GM19438 (cell line): ENCODE measurements at regions not wholly inside any gene's neighbourhood (a gene's known extent, or its start where the extent isn't known, plus 50 kb on each side); places are given as distances from the start of the nearest gene placed in this dataset.
"Not testable (repeated sequence)": the region's sequence is repeated elsewhere in the genome, so short reads cannot be mapped to it uniquely, and the experiment has no call there.

Experiments
- ATAC-seq: cut with Tn5 transposase; IDR thresholded peaks from one replicate; pipeline ENCODE4 v1.9.1; 2021; ENCODE audit warnings: low read depth; ENCODE audit not compliant: unreplicated experiment

- no peak for ATAC-seq
Measured at GRCh38 chr10:106395041-106395749, 769.3 kb downstream of the SORCS1 start.

GRCh38 chr10:106392778-106393177, 771.7 kb downstream of the SORCS1 start:
- no peak for ATAC-seq

- ATAC-seq = no peak
Measured at GRCh38 chr10:106387063-106387462, 777.4 kb downstream of the SORCS1 start.

DNA sequence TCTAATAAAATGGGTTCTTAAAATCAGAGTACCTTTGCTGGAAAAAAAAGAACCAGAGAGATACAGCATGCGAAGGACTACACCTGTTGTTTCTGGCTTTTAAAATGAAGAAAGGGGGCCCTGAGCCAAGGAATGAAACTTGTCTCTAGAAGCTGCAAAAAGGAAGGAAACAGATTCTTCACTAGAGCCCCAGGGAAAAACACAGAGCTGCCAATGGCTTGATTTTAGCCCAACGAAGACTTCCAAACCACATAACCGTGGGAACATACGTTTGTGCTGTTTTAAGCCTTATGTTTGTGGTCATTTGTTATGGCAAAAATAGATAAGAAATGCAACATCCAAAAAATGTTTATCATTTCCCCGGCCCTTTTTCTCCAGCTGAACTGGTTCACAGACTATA, 780.0 kb downstream of the SORCS1 start:
- no peak for ATAC-seq

DNA sequence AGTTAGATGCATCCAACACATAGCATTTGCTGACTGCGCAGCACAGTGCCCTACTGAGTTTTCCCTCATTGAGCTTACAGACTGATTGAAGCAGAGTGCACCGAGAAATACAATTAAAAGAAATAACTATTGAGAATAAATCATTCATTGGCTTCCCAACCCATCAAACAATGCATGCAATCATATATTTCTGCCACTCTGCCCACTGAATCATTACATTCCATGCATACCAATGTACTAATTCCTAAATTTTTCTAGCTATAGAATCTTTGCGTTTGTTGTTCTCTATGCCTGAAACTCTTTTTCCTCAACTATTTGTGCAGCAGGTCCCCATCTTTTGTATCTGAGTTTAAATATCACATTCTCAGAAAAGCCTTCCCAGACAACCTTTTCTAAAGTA, 783.8 kb downstream of the SORCS1 start:
- no peak for ATAC-seq

DNA sequence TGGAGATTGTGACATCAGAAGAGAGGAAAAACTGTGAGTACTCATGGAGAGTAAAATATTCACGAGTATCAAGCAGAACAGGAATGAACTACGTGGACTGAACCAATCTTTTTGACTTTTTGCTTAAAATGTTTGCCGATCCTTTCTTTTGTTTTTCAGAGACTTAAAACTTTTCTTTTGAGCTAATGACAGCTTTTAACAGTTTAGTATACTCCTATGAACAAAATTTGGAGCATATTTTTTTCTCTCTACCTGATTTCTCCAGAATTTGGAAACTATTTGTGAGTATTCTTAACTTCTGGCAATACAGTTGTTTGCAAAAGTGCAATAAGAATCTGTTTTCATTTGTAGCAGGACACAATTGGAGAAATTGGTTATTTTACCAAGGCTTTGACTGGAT, 786.3 kb downstream of the SORCS1 start:
- ATAC-seq = no peak

DNA sequence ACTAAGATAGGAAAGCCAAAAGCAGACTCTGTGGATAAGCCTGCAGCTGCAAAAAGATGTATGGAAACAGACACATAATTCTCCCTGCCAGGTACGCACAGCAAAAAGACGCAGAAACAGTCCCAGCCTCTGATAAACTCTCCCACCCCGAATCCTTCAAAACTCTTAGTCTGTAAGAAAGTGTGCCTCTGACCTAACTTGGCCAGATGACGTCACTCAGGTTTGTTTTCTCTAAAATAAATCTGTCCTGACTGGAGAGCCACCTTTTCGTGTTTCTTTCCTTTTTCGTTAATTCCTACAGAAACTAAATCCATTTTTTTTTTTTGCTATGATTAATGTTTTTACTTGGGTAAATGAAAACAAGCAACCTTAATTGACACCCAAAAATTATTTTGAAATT, 793.8 kb downstream of the SORCS1 start:
- no peak for ATAC-seq

GRCh38 chr10:106360870-106361269, 803.6 kb downstream of the SORCS1 start:
- no peak for ATAC-seq

DNA sequence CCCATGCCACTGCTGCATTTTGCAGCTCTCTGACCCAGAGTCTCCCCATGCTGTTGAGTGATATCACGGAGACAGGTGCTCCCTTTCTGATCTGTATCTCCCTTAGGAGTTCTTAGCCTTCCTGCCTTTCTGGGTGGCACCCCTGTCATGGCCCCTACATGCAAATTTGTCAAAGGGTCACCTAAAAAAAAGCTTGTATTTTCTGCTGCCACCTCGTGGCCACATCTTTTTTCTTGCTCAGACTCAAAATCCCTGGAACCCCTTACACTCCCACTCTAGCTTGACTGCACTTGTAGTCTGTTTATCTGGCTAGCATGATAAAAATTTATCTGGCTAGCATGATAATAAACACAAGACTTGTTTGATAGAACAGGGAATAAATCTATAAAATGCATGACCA, 809.1 kb downstream of the SORCS1 start:
- ATAC-seq = no peak

GRCh38 chr10:106348933-106349332, 815.6 kb downstream of the SORCS1 start:
- ATAC-seq = no peak

DNA sequence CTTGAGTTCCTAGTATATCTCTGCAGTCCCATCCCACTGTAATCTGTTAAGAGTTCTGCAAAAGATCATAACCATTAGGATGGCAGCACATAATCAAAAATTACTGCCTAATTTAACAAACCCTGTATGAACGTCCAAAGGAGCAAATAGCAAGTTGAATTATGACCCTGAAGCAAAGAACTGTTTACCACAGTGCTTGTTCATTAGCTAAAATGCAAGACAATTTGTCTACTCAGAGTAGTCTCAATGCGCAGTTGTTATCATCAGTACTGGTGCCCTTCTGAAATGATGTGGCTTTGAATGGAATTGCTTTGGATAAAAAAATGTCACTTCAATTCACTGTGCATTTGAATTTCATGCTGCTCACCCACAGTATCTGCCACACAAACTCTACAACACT, 817.0 kb downstream of the SORCS1 start:
- ATAC-seq = no peak

GRCh38 chr10:106343539-106343938, 821.0 kb downstream of the SORCS1 start:
- not testable (repeated sequence) for ATAC-seq

DNA sequence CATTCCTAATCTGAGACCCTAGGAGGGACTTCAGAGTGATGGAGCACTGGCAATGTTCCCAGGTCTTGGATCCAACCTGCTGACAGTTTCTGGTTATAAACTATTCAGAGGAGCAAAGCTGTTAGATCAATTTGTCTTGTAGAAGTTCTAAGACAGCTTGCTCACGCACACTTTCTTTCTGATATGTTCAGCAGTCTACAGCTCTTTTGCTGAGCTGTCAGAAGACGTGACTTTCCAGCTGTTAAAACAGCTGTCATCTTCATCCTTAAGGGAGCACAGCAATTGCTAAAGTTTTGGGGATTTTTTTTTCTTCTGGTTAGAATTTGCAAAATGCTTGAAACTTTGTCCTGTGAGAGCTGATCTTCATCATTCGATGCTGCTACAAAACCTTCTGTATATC, 823.1 kb downstream of the SORCS1 start:
- ATAC-seq = no peak

DNA sequence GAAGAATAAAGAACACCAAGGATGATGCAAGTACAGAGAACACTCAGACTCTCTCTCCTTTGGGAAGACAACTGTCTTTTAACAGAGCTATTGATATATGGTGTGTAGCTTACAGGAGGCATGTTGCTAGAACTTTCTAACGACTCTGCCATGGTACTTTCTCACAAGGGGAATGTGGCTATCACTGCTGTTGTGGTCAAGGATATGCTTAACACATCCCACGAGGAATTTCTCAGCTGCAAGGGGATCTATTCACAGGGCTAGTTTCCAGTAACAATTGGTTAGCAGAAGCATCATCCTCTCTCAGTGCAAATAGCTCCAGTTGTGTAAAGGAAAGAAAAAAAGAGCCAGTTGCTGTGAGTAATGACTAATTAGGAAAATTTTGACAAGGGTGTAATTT, 826.0 kb downstream of the SORCS1 start:
- ATAC-seq = no peak

DNA sequence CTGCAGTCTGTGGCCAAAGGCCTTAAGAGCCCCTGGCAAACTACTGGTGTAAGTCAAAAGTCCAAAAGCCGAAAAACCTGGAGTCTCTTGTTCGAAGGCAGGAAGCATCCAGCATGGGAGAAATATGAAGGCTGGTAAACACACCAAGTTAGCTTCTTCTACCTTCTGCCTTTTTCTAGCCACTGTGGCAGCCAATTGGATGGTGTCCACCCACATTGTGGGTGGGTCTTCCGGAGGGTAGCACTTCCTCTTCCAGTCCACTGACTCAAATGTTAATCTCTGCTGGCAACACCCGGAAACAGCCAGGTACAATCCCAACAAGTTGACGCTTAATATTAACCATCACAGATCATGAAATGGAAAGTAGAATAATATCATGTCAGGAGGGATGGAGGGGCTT, 827.6 kb downstream of the SORCS1 start:
- no peak for ATAC-seq

DNA sequence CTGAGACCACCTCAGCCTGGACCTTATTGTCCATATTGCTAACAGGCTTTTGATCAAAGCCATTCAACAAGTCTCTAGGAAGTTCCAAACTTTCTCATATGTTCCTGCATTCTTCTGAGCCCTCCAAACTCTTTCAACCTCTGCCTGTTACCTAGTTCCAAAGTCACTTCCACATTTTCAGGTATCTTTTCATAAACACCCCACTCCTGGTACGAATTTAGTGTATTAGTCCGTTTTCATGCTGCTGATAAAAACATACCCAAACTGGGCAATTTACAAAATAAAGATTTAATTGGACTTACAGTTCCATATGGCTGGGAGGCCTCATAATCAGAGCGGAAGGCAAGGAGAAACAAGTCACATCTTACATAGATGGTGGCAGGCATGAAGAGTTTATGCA, 836.8 kb downstream of the SORCS1 start:
- no peak for ATAC-seq

- no peak for ATAC-seq
Measured at GRCh38 chr10:106320876-106321275, 843.6 kb downstream of the SORCS1 start.

DNA sequence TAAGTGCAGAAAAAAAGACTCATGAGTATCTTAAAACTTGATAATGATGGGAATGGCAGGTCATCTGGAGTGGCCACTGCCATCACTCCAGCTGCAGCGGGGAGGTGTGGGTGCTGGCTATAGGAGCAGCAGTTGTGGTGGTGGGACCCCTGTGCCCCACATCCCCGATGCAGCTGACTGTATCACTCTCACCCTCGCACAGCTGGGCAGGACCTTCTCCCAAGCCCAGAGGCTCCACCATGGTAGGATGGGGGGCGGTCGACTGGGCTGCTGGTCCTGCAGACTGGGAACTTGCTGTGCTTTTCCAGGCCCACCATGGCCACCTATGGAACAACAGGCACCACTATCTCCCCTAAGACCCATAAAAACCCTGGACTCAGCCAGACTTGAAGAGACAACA, 844.4 kb downstream of the SORCS1 start:
- no peak for ATAC-seq

- no peak for ATAC-seq
Measured at GRCh38 chr10:106317554-106317953, 847.0 kb downstream of the SORCS1 start.

DNA sequence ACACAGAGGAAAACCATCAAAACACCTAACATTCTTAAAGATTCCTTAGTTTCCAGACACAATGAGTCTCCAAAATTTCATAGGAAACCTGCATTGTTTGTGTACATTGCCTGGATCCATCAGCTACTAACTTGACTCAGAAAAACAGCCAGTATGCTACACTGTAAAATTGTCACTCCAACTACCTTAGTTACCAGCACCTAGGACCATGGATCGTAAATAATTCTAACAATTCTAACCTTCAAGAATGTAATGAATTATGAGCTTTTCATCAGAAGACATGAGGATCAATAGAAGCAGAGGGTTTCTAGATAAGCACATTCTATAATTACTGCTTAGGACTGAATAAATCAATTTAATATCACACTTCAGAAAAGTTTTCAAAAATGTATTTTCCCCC, 851.5 kb downstream of the SORCS1 start:
- ATAC-seq = no peak

- no peak for ATAC-seq
Measured at GRCh38 chr10:106312087-106312486, 852.4 kb downstream of the SORCS1 start.

GRCh38 chr10:106311590-106311989, 852.9 kb downstream of the SORCS1 start:
- ATAC-seq = no peak

GRCh38 chr10:106310596-106310995, 853.9 kb downstream of the SORCS1 start:
- no peak for ATAC-seq
